ENCODE measurements at regions not wholly inside any gene's neighbourhood (a gene's known extent, or its start where the extent isn't known, plus 50 kb on each side); places are given as distances from the start of the nearest gene placed in this dataset.

DNA sequence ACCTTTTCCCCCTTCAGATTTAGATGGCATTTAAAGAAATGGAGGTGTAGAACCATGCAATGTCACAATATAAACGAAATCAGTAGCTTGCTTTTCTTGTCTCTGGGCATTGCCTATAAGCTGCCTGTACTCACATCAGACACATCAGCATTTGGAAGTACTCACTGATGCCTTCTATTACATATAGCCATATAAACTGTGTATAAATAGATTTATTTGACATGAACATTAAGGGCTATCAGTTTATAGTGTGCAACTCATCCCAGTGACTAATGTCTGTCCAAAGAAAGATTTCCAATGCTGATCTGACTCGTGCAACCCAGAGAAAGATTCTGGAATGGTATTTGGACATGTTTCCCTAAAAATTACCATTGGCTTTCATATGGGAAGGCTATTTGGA, 417.9 kb upstream of the MAF start:
- DNase-seq (ENCODE audit: extremely low read depth, low read depth), result no peak
- H3K4me3 ChIP-seq (replicated peaks; ENCODE audit: low read depth, low read length), result no peak overlapping the region
- TF ChIP-seq, protein P1, sequence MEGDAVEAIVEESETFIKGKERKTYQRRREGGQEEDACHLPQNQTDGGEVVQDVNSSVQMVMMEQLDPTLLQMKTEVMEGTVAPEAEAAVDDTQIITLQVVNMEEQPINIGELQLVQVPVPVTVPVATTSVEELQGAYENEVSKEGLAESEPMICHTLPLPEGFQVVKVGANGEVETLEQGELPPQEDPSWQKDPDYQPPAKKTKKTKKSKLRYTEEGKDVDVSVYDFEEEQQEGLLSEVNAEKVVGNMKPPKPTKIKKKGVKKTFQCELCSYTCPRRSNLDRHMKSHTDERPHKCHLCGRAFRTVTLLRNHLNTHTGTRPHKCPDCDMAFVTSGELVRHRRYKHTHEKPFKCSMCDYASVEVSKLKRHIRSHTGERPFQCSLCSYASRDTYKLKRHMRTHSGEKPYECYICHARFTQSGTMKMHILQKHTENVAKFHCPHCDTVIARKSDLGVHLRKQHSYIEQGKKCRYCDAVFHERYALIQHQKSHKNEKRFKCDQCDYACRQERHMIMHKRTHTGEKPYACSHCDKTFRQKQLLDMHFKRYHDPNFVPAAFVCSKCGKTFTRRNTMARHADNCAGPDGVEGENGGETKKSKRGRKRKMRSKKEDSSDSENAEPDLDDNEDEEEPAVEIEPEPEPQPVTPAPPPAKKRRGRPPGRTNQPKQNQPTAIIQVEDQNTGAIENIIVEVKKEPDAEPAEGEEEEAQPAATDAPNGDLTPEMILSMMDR (IDR thresholded peaks at IDR 0.05; ENCODE audit: low read depth, low read length, missing control alignments), result no peak

DNA sequence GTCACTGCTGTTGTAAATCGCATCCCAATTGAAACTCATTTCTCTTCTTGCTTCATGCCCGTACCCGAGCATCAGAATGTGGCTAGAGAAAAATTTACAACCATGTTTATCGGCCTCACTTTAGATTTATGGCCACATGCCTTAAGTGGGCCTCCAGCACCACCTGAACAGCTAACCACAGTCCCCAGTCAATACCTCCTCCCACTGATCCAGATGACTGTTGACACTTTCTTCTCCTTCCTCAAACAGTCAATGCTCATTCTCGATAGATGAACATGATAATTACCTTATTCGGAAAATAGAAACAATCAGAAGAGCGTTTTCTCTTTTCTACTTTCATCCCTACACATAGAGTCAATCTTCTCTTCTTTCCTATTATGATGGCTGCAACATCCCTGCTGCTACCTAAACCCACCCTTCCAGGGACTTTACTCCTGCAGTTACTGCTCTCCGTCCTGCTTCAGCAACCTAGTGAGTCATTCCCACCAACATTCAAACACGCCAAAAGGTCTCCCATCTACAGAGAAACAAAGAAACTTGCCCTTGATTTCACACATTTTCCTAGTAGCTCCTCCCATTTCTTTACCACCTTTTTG, 416.3 kb upstream of the MAF start:
- no peak for DNase-seq (ENCODE audit: extremely low read depth, low read depth)
- TF ChIP-seq, protein P1 (IDR thresholded peaks at IDR 0.05; ENCODE audit: low read depth, low read length, missing control alignments), result no peak
- H3K4me3 ChIP-seq (replicated peaks; ENCODE audit: low read depth, low read length), result no peak overlapping the region

DNA sequence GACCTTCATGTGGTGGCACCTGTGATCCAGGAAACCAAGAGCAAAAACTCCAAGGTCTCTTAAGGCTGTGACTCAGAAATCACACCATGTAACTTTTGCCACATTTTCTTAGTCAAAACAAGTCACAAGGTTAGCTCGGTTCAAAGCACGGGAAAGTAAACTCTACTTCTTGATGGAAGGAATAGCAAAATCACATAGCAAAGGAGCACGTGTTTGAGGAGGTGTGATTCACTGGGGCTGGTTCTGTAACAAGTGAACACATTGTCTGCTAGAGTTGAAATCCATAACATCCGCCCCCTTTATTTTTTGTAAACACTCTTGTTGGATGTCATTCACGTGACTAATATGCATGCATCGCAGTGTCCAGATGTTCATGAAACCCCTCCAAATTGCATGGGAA, 415.0 kb upstream of the MAF start:
- TF ChIP-seq, protein P1 (IDR thresholded peaks at IDR 0.05; ENCODE audit: low read depth, low read length, missing control alignments), result no peak
- DNase-seq (ENCODE audit: extremely low read depth, low read depth), result peak; percentile 25

DNA sequence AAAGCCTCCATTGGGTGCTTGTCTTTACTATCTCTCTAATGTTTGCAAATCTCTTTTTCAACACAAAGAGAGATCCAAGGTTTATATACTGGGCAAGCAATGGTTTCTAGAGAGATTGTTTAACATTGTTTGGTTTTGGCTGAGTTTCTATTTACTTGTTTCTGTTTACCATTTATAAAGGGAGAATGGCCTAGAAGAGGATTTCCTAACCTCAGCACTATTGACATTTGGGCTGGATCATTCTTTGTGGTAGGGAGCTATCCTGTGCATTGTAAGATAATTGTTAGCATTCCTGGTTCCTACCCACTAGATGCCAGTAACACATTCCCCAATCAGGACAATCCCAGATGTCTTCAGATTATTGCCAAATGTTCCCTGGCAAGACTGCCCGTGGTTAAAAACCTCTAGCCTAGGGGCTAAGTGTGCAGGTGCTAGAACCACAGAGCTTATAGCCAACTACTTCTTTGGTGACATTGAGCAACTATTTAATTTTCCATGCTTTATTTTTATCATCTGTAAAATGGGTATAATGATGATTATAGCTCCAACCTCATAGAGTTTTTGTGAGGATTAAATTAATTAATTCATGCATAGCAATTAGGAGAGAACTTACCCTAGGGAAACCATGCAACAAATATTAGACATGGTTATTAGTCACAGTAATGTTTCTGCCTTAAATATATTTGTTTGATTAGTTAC, 413.9 kb upstream of the MAF start:
- TF ChIP-seq, protein P1 (IDR thresholded peaks at IDR 0.05; ENCODE audit: low read depth, low read length, missing control alignments), result no peak
- H3K4me3 ChIP-seq (replicated peaks; ENCODE audit: low read depth, low read length), result no peak overlapping the region
- no peak for DNase-seq (ENCODE audit: extremely low read depth, low read depth)

More for the DNA sequence above, 415.0 kb upstream of the MAF start:
- no peak overlapping the region for H3K4me3 ChIP-seq (replicated peaks; ENCODE audit: low read depth, low read length)

DNA sequence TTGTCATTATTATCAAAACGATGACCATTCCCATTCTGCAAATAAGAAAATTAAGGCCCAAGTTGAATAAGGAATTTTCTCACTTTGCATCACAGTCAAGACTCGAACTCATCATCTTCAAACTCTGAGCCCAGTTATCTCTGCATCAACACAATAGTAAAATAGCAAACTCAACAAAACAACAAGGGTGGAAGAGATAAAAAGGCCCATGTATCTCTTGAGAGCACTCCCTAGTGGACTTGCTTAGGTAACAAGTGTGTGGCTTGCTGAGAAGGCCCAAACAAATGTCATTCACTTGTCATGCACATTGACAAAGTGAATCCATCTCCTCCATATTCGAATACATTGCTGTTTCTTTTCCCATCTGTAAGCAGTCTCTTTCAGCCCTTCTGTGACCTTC, 412.0 kb upstream of the MAF start:
- H3K4me3 ChIP-seq (replicated peaks; ENCODE audit: low read depth, low read length), result no peak overlapping the region
- DNase-seq (ENCODE audit: extremely low read depth, low read depth), result no peak
- TF ChIP-seq, protein P1 (IDR thresholded peaks at IDR 0.05; ENCODE audit: low read depth, low read length, missing control alignments), result no peak

DNA sequence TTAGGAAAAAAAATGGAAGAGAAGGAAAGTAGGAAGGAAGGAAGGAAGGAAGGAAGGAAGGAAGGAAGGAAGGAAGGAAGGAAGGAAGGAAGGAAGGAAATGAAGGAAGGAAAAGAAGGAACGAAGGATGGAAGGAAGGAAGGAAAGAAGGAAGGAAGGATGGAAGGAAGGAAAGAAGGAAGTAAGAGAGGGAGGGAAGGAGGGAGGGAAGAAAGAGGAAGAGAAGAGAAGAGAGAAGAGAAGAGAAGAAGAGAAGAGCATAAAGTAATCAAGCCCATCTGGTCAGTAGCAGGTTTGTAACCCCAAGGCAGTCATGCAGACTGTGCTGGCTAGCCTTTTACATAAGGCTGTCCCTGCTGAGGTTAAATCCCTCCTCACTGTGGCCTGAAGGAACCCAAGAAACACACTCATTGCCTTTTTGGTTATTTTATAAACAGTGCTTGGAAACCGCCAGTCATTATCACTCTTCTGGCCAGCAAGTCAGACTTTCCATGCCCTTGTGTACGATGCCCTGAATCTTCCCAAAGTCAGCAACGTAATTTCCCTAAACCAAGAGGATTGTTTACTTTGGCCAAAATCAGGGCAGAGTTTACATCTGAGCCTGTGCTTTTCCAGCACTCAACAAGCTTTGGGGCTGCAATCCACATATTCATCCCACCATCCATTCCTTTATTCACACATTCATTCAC, 409.6 kb upstream of the MAF start:
- H3K4me3 ChIP-seq (replicated peaks; ENCODE audit: low read depth, low read length), result no peak overlapping the region
- TF ChIP-seq, protein P1 (IDR thresholded peaks at IDR 0.05; ENCODE audit: low read depth, low read length, missing control alignments), result no peak
- no peak for DNase-seq (ENCODE audit: extremely low read depth, low read depth)
